ENCODE measurements at regions not wholly inside any gene's neighbourhood (a gene's known extent, or its start where the extent isn't known, plus 50 kb on each side); places are given as distances from the start of the nearest gene placed in this dataset.

GRCh38 chr4:104743215-104743653 is 248.5 kb upstream of the CXXC4 start (continued):
- TF ChIP-seq BCL11A (IDR thresholded peaks at IDR 0.05; ENCODE audit: low read depth, low read length) (peak; percentile 69), MEF2B (IDR thresholded peaks at IDR 0.05; ENCODE audit: partially characterized antibody, poor library complexity, severe bottlenecking) (peak; percentile 99), NFXL1 (IDR thresholded peaks at IDR 0.05; ENCODE audit: borderline replicate concordance) (no peak), NFYA (IDR thresholded peaks at IDR 0.05; ENCODE audit: borderline replicate concordance, low read depth, low read length) (no peak), POLR2A (IDR thresholded peaks at IDR 0.05; ENCODE audit: low read depth, low read length) (no peak), BACH1 (IDR thresholded peaks at IDR 0.05; ENCODE audit: borderline replicate concordance) (peak; percentile 34; the same call in 1 of the 2 replicates), SIX5 (IDR thresholded peaks at IDR 0.05; ENCODE audit: low read depth, low read length, severe bottlenecking) (no peak), YBX1 (IDR thresholded peaks at IDR 0.05) (peak; percentile 55; the same call in 1 of the 2 replicates), CTCF (IDR thresholded peaks at IDR 0.05 in 2 of 3, conservative IDR thresholded peaks at IDR 0.05 in 1 of 3; ENCODE audit: control insufficient read depth in 2 of 3, extremely low read depth in 1 of 3, insufficient read depth in 1 of 3, low read depth in 3 of 3, low read length in 3 of 3) (no peak), MEF2A (IDR thresholded peaks at IDR 0.05; ENCODE audit: insufficient read depth, low read depth, low read length) (0 out of 2 replicates have a peak, but pooled peaks have one; percentile 12), MTA2 (IDR thresholded peaks at IDR 0.05; ENCODE audit: low read depth) (peak; percentile 69), ZNF592 (IDR thresholded peaks at IDR 0.05) (no peak), EGR1 (IDR thresholded peaks at IDR 0.05; ENCODE audit: borderline replicate concordance in 1 of 2, low read depth in 2 of 2, low read length in 2 of 2) (no peak)
- TF ChIP-seq, protein P1, sequence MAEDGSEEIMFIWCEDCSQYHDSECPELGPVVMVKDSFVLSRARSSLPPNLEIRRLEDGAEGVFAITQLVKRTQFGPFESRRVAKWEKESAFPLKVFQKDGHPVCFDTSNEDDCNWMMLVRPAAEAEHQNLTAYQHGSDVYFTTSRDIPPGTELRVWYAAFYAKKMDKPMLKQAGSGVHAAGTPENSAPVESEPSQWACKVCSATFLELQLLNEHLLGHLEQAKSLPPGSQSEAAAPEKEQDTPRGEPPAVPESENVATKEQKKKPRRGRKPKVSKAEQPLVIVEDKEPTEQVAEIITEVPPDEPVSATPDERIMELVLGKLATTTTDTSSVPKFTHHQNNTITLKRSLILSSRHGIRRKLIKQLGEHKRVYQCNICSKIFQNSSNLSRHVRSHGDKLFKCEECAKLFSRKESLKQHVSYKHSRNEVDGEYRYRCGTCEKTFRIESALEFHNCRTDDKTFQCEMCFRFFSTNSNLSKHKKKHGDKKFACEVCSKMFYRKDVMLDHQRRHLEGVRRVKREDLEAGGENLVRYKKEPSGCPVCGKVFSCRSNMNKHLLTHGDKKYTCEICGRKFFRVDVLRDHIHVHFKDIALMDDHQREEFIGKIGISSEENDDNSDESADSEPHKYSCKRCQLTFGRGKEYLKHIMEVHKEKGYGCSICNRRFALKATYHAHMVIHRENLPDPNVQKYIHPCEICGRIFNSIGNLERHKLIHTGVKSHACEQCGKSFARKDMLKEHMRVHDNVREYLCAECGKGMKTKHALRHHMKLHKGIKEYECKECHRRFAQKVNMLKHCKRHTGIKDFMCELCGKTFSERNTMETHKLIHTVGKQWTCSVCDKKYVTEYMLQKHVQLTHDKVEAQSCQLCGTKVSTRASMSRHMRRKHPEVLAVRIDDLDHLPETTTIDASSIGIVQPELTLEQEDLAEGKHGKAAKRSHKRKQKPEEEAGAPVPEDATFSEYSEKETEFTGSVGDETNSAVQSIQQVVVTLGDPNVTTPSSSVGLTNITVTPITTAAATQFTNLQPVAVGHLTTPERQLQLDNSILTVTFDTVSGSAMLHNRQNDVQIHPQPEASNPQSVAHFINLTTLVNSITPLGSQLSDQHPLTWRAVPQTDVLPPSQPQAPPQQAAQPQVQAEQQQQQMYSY (CRISPR knock-in tag; IDR thresholded peaks at IDR 0.05), result no peak
- TF ChIP-seq, protein P2, sequence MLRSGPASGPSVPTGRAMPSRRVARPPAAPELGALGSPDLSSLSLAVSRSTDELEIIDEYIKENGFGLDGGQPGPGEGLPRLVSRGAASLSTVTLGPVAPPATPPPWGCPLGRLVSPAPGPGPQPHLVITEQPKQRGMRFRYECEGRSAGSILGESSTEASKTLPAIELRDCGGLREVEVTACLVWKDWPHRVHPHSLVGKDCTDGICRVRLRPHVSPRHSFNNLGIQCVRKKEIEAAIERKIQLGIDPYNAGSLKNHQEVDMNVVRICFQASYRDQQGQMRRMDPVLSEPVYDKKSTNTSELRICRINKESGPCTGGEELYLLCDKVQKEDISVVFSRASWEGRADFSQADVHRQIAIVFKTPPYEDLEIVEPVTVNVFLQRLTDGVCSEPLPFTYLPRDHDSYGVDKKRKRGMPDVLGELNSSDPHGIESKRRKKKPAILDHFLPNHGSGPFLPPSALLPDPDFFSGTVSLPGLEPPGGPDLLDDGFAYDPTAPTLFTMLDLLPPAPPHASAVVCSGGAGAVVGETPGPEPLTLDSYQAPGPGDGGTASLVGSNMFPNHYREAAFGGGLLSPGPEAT (IDR thresholded peaks at IDR 0.05; ENCODE audit: low read depth), result no peak
- TF ChIP-seq, protein P3, sequence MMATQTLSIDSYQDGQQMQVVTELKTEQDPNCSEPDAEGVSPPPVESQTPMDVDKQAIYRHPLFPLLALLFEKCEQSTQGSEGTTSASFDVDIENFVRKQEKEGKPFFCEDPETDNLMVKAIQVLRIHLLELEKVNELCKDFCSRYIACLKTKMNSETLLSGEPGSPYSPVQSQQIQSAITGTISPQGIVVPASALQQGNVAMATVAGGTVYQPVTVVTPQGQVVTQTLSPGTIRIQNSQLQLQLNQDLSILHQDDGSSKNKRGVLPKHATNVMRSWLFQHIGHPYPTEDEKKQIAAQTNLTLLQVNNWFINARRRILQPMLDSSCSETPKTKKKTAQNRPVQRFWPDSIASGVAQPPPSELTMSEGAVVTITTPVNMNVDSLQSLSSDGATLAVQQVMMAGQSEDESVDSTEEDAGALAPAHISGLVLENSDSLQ (IDR thresholded peaks at IDR 0.05), result peak; percentile 43; the same call in 1 of the 2 replicates
- TF ChIP-seq, protein P4, sequence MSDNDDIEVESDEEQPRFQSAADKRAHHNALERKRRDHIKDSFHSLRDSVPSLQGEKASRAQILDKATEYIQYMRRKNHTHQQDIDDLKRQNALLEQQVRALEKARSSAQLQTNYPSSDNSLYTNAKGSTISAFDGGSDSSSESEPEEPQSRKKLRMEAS (IDR thresholded peaks at IDR 0.05; ENCODE audit: low read depth, low read length), result no peak

Measured in GM12878 (cell line).